AG09309 (cell line): ENCODE measurements at regions not wholly inside any gene's neighbourhood (a gene's known extent, or its start where the extent isn't known, plus 50 kb on each side); places are given as distances from the start of the nearest gene placed in this dataset.

Source experiments
- DNase-seq: peaks from one replicate; pipeline ENCODE4 v3.0.0-alpha.2; 2010; ENCODE audit warnings: low read depth
- H3K4me3 ChIP-seq: 2 replicates; pipeline ENCODE4 v1.5.1; 2011; ENCODE audit warnings: mild to moderate bottlenecking, low read depth, low read length, moderate library complexity; ENCODE audit not compliant: control insufficient read depth
- CTCF ChIP-seq: IDR thresholded peaks from 2 replicates; pipeline ENCODE4 v1.5.1; 2011; ENCODE audit warnings: mild to moderate bottlenecking, low read depth, low read length, inconsistent platforms; ENCODE audit not compliant: insufficient read depth, control insufficient read depth; ENCODE audit errors: missing control alignments

DNA sequence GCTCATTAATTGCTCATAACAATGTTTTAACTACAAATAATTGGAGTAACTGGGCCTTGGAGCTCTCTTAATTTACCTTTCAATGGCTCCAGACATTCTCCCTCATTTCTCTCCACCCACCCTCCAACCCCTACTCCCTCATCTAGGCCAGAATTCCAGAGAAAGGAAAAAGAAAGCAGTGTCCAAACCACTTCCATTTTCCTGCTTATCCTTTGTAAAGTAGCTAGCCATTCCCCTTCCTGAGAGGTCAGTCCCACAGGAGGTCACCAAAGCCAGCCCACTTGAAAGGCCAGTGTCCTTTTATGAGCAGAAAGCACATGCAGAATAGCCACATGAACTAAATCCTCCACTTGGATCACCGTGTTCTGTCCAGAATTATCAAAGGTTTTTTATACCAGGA, 404.8 kb upstream of the FAT3 start:
- DNase-seq, result no peak
- H3K4me3 ChIP-seq, result no peak overlapping the region
- TF ChIP-seq CTCF, result no peak

- no peak for DNase-seq
- no peak overlapping the region for H3K4me3 ChIP-seq
- TF ChIP-seq CTCF, result no peak
These were observed 405.4 kb upstream of the FAT3 start for GRCh38 chr11:91819195-91819594.

- DNase-seq, result no peak
- no peak for TF ChIP-seq CTCF
- no peak overlapping the region for H3K4me3 ChIP-seq
These were observed 406.6 kb upstream of the FAT3 start for GRCh38 chr11:91817996-91818395.

GRCh38 chr11:91813263-91813662, 411.4 kb upstream of the FAT3 start:
- H3K4me3 ChIP-seq, result no peak overlapping the region
- TF ChIP-seq CTCF, result no peak
- no peak for DNase-seq

- no peak for TF ChIP-seq CTCF
- H3K4me3 ChIP-seq, result no peak overlapping the region
- no peak for DNase-seq
These were observed 413.7 kb upstream of the FAT3 start for GRCh38 chr11:91810871-91811270.

DNA sequence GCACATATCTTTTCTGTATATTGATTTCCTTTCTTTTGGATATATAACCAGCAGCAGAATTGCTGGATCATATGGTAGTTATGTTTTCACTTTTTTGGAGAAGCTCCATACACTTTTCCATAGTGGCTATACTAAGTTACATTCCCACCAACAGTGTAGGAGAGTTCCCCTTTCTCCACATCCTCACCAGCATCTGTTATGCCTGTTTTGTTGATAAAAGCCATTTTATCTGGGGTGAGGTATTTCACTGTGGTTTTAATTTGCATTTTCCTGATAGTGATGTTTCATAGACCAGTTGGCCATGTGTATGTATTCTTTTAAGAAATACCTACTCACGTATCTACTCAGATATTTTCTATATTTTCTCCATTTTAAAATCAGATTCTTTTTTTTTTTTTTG, 419.3 kb upstream of the FAT3 start:
- no peak for TF ChIP-seq CTCF
- H3K4me3 ChIP-seq, result no peak overlapping the region
- DNase-seq, result no peak

DNA sequence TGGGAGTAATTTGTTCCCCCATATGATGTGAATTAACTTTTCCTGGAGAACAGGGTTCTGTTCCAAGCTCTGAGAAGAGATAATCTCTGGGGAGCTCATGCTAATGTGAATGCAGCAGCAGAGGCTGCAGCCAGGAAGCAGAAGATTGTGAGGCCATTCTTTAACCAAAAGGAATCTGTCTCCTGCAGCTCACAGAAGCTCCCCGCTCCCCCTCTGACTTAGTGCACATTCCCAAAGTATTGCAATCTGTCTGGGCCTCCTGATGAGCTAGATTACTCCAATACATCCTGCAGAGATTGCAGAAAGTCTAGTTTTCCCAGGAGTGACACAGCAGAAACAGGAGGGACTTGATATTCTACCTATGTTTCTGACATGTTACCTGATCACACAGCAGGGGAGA, 420.6 kb upstream of the FAT3 start:
- no peak for TF ChIP-seq CTCF
- no peak overlapping the region for H3K4me3 ChIP-seq
- DNase-seq, result no peak
